ENCODE measurements at regions not wholly inside any gene's neighbourhood (a gene's known extent, or its start where the extent isn't known, plus 50 kb on each side); places are given as distances from the start of the nearest gene placed in this dataset.
"Not testable (repeated sequence)": the region's sequence is repeated elsewhere in the genome, so short reads cannot be mapped to it uniquely, and the experiment has no call there.

DNA sequence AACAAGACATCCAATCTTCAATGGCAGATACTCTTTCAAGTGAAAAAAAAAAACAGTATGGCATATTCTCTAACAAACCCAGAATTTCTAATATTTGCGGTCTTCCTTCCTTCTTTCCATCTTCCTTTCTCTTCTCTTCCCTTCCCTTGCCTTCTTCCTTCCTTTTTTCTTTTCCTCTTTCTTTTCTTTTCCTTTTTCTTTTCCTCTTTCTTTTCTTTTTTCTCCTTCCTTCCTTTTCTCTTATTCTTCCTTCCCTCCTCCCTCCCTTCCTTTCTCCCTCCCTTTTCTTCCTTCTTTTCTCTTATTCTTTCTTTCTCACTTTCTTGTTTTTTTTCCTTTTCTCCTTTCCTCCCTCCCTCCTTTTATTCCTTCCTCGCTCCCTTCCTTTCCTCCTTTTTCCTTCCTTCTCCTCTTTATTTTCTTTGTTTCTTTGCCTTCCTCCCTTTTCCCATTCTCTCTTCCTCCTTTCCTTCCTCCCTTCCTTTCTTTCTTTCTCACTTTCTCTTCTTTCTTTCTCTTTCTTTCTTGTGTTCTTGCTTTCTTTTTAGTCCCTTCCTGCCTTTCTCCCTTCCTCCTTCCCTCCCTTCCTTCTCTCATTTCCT is 209.0 kb downstream of the ZNF92 start:
- intact Hi-C loops (cut with DNase I); H3K36me3 ChIP-seq; H3K27me3 ChIP-seq; H3K9ac ChIP-seq (ENCODE audit: low read depth in 2 of 2, low read length in 2 of 2); H3K4me1 ChIP-seq; DNase-seq; H3K27ac ChIP-seq; H3K9me3 ChIP-seq; H3K4me3 ChIP-seq: not testable (repeated sequence)

DNA sequence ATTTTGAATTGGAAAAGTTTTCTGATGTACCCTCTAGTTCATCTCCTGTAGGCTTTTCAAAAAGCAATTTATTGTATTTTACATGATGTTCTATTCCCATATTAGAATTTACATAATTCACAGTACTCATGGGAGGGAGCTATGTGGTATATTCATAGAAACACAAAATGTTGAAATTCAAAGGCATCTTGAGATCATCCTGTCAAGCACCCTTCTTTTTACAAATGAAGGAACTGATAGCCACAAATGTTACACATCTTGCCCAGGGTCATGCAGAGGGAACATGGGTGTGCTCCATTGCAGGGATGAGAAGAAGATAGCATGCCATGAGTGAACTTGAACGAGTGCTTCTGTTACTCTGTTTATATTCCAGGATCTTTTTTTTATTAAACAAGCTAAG is 228.8 kb downstream of the ZNF92 start:
- H3K36me3 ChIP-seq; H3K27me3 ChIP-seq; H3K9ac ChIP-seq (ENCODE audit: low read depth in 2 of 2, low read length in 2 of 2); intact Hi-C loops (cut with DNase I); DNase-seq; H3K4me1 ChIP-seq; H3K27ac ChIP-seq; H3K9me3 ChIP-seq; H3K4me3 ChIP-seq: not testable (repeated sequence)

DNA sequence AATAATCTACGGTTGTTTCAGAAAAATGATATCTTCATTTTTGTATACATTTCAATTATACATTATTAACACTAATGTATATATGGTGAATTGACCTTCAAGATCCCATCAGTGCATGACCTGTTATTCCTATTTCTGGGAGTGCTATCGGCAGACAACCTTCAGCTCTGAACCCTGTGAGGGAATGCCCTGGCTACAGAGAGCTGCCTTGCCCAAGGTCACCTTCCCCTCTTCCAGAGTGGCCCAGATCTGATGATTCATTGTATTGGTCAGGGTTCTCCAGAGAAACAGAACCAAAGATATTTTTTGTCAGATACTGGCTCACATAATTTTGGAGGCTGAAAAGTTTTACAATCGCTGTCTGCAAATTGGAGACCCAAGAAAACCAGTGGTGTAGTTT is 235.5 kb downstream of the ZNF92 start:
- H3K4me3 ChIP-seq = no peak overlapping the region
- H3K36me3 ChIP-seq = no peaks in the 10 kb centered on the region
- H3K27me3 ChIP-seq = no peaks in the 10 kb centered on the region
- no peak for DNase-seq
- TF ChIP-seq, protein P1, sequence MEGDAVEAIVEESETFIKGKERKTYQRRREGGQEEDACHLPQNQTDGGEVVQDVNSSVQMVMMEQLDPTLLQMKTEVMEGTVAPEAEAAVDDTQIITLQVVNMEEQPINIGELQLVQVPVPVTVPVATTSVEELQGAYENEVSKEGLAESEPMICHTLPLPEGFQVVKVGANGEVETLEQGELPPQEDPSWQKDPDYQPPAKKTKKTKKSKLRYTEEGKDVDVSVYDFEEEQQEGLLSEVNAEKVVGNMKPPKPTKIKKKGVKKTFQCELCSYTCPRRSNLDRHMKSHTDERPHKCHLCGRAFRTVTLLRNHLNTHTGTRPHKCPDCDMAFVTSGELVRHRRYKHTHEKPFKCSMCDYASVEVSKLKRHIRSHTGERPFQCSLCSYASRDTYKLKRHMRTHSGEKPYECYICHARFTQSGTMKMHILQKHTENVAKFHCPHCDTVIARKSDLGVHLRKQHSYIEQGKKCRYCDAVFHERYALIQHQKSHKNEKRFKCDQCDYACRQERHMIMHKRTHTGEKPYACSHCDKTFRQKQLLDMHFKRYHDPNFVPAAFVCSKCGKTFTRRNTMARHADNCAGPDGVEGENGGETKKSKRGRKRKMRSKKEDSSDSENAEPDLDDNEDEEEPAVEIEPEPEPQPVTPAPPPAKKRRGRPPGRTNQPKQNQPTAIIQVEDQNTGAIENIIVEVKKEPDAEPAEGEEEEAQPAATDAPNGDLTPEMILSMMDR (IDR thresholded peaks at IDR 0.05) = no peak
- intact Hi-C loops (cut with DNase I) = no loop called here
- no peaks in the 10 kb centered on the region for H3K9me3 ChIP-seq
- no peak overlapping the region for H3K27ac ChIP-seq
- H3K4me1 ChIP-seq = no peaks in the 10 kb centered on the region
- no peak overlapping the region for H3K9ac ChIP-seq (ENCODE audit: low read depth in 2 of 2, low read length in 2 of 2)

DNA sequence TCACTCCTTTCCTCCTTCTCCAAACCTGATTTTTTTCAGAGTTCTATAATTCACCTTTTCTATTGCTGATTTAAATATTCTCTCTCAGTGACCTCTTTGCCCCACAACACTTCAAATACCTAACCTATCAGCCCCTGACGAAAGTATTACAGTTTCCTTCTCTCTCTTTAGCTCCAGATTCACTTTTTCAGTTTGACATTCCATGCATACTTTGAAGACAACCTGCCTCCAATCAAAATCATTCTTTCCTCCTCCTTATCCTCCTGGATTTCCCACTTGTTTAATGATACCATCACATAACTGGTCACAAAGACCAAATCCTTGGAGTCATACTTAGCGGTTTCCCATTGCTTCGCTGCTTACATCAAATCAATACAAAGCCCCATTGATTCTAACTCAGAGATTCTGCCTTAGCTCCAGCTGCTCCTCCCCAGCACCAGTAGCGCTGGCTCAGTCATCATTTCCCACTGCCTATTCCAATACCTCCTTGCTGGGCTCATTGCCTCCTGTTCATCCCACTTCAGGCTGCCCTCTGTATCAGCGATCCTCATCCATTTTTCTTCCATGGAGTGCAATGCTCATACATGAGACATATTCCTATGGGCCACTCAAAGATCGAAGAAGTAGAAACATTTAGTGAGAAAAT is 240.1 kb downstream of the ZNF92 start:
- H3K27me3 ChIP-seq; H3K9me3 ChIP-seq; DNase-seq; H3K36me3 ChIP-seq; H3K4me1 ChIP-seq; H3K4me3 ChIP-seq; H3K27ac ChIP-seq; intact Hi-C loops (cut with DNase I); H3K9ac ChIP-seq (ENCODE audit: low read depth in 2 of 2, low read length in 2 of 2): not testable (repeated sequence)

DNA sequence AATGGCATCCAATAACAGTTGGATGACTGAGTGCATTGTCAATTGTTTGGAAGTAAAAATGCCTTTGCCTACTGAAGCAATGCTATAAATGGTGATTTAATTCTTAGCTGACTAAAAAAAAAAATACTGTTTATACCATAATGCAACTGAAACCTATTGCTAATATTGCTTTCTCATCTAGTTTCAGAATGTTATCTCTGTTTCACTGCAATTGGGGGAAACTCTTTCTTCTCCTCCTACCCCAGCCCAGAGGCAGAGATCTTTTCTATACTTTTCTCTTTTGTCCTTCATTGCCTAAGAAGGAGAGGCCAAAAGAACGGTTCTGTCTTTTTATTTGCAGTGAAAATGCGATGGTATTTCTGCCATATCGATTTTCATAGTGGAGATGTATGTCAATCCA is 242.5 kb downstream of the ZNF92 start:
- intact Hi-C loops (cut with DNase I); H3K4me3 ChIP-seq; DNase-seq: not testable (repeated sequence)

DNA sequence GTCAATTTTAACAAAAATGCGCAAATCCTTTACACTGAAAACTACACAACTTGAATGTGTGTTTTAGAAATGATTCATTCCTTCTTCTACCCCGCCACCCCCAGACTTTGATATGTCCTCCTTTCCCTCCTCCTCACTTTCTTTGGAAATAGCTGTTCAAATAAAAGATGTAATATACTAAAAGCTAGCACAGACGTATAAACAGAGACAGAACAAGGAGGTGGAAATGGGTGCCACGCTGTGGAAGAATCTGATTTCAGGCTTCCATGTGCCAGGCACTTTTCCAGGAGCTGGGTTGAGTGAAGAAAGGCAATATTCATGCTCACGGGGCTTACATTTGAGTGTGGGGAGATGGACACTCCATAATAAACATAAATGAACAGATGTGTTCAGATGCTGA is 246.6 kb downstream of the ZNF92 start:
- H3K36me3 ChIP-seq; H3K9ac ChIP-seq (ENCODE audit: low read depth in 2 of 2, low read length in 2 of 2); H3K27ac ChIP-seq; intact Hi-C loops (cut with DNase I); H3K27me3 ChIP-seq; H3K4me1 ChIP-seq; H3K4me3 ChIP-seq; DNase-seq; H3K9me3 ChIP-seq: not testable (repeated sequence)

More for the DNA sequence above, 242.5 kb downstream of the ZNF92 start:
- not testable (repeated sequence) for H3K36me3 ChIP-seq; H3K27me3 ChIP-seq; H3K9me3 ChIP-seq; H3K27ac ChIP-seq; H3K9ac ChIP-seq (ENCODE audit: low read depth in 2 of 2, low read length in 2 of 2); H3K4me1 ChIP-seq

DNA sequence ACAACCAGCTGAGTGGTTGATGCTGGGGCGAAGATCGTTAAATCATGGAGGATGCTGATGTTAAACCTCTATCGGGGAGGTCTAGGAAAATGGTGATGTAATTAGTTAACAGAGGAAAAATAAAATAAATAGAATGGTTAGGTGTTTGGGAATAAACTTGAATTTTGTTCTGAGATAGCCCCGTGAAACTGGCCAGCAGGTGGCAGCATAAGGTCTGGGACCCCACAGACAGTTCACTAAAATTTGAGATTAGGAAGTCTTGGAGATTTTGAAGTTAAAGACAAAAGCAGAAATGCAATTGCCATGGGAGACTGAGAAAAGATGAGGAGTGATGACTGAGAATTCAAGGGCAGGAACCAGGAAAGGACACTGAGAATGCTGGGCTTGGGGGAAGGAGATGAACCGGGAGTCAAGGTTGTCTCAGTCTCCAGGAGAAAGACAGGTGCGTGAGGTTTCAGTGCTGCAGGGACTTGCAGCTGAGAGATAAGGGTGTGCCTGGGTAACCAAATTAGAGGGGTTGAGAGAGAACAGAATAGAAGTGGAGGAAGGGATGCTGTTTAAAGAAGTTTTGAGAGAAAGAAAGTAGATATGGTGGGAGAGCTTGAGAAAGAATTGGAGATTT is 248.0 kb downstream of the ZNF92 start:
- H3K9me3 ChIP-seq; H3K27me3 ChIP-seq; intact Hi-C loops (cut with DNase I); H3K36me3 ChIP-seq; H3K4me1 ChIP-seq; H3K9ac ChIP-seq (ENCODE audit: low read depth in 2 of 2, low read length in 2 of 2); H3K4me3 ChIP-seq; H3K27ac ChIP-seq: not testable (repeated sequence)
- DNase-seq = peak; percentile 33
- TF ChIP-seq, protein P1 (IDR thresholded peaks at IDR 0.05) = peak; percentile 51

DNA sequence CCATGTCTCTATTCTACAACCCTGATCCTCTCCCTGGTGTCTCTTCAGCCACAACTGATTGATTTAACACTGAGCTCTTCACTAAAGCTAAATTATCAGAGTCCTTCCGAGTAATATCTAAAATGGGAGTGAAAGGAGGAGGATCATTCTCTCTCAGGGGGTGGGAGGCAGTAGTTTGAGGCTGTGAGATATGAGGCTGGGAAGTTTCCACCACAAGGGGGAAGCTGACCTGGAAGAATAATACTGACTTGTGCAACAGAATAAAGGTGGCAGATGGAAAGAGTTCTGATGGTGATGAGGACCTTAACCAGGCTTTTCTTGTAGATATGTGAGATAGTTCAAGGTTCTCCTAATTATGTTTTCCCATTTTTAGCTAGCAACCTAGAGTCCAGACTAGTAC is 241.6 kb upstream of the VKORC1L1 start:
- H3K4me3 ChIP-seq; intact Hi-C loops (cut with DNase I); DNase-seq; H3K27ac ChIP-seq; H3K36me3 ChIP-seq; H3K4me1 ChIP-seq; H3K27me3 ChIP-seq; H3K9ac ChIP-seq (ENCODE audit: low read depth in 2 of 2, low read length in 2 of 2); H3K9me3 ChIP-seq: not testable (repeated sequence)

DNA sequence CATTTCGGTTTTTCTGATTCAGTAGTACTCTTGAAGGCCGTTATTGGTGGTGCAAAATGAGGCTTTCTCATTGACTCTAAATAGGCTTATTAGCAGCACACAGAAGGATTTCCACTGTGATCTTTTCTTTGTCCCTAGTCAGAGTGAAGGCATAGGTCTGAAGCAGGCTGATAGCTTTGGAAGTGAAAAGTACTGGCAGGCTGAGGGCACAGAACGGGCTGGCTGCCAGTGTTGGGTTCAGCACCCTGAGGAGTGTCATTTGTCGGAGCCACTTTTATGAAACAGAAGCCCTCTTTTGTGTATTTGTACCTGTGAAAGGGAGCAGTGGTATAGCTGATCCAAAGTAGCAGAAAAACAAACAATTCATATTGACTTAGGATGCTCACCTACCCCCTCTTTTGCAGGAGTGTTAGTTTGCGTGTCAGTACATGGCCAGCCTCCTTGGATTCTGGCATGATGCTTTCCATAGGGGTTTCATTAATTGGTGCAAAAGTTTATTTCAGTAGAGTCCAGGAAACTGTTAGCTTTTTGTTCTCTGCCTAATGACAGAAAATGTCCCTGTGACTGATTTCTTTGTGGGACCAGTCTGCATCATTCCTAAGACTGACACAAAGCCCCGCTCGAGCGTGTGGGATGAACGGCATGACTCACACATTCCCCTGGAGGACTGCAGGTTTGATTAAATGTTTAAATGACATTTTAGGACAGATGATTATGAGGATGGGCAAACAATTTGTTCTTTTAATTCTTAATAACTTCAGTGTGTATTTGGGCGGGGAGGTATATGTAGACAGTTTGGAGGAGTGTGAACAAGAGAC is 239.1 kb upstream of the VKORC1L1 start:
- H3K4me3 ChIP-seq; intact Hi-C loops (cut with DNase I); H3K27ac ChIP-seq; H3K9ac ChIP-seq (ENCODE audit: low read depth in 2 of 2, low read length in 2 of 2); H3K36me3 ChIP-seq; H3K9me3 ChIP-seq; H3K4me1 ChIP-seq; DNase-seq; H3K27me3 ChIP-seq: not testable (repeated sequence)

DNA sequence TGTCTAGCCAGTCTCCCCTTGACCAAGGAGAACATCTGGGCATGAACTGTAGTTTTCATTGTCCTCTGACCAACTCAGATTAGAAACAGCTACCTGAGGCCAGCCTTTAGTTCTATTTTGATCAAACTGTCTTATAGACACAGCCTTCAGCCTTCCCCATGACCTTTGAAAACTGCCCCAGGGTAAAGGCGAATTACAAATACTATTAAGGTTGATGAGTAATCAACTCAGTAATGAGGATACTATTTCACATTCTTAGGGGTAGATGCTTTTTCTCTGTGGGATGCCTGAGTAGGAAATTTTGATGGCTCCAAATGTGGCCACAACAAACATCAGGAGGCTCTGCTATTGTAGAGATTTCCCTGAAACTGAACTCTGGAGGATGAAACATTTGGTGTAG is 234.0 kb upstream of the VKORC1L1 start:
- H3K9ac ChIP-seq (ENCODE audit: low read depth in 2 of 2, low read length in 2 of 2); DNase-seq; H3K9me3 ChIP-seq; H3K36me3 ChIP-seq; H3K4me1 ChIP-seq; intact Hi-C loops (cut with DNase I); H3K27me3 ChIP-seq; H3K4me3 ChIP-seq; H3K27ac ChIP-seq: not testable (repeated sequence)

DNA sequence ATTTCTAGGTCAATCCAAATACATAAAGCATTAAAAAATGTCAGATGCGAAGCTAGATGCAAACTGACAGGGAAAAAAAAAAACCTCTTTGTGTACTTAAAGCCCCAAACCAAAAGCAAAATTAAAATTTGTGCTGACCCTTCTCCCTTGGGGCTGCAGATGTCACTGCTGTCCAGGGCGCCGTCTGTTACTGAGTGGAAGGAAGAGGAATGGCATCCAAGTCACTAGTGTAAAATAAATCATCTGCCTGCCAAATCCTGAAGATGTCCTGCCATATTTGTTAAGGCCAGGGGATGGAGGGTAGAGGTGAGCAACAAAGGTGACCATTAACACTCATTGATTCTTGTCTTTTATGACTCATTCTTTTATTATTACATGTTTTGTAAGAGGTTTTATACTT is 233.2 kb upstream of the VKORC1L1 start:
- H3K36me3 ChIP-seq; intact Hi-C loops (cut with DNase I); H3K9ac ChIP-seq (ENCODE audit: low read depth in 2 of 2, low read length in 2 of 2): not testable (repeated sequence)

More for the DNA sequence above, 233.2 kb upstream of the VKORC1L1 start:
- not testable (repeated sequence) for H3K4me1 ChIP-seq, H3K27ac ChIP-seq, H3K9me3 ChIP-seq, H3K4me3 ChIP-seq, DNase-seq, H3K27me3 ChIP-seq

Data from colonic mucosa (tissue), 4 donors.